Coronary artery (tissue), 2 donors: ENCODE measurements at regions not wholly inside any gene's neighbourhood (a gene's known extent, or its start where the extent isn't known, plus 50 kb on each side); places are given as distances from the start of the nearest gene placed in this dataset.
"Not testable (repeated sequence)": the region's sequence is repeated elsewhere in the genome, so short reads cannot be mapped to it uniquely, and the experiment has no call there.

Source experiments
- DNase-seq: peaks from one replicate; pipeline ENCODE4 v3.0.0-alpha.2; 2017; ENCODE audit warnings: low spot score
- H3K27ac ChIP-seq, 2 donors: fragments of 200-600 bp; sonication (generic); one replicate each; pipeline ENCODE4 v1.5.1; 2016 to 2019
- H3K4me3 ChIP-seq: fragments of 200-600 bp; sonication (generic); 2 replicates; pipeline ENCODE4 v1.5.1; 2016; ENCODE audit warnings: mild to moderate bottlenecking, moderate library complexity
- CTCF ChIP-seq: fragments of 200-600 bp; sonication (generic); IDR thresholded peaks from one replicate; pipeline ENCODE4 v1.5.1; 2019; ENCODE audit warnings: antibody characterized with exemption

GRCh38 chr3:194051366-194052149, 84.4 kb upstream of the HES1 start:
- TF ChIP-seq CTCF: no peak
- H3K4me3 ChIP-seq: no peak overlapping the region
- no peak overlapping the region for H3K27ac ChIP-seq
- DNase-seq: no peak

GRCh38 chr3:194053136-194053535, 82.8 kb upstream of the HES1 start:
- no peak for TF ChIP-seq CTCF
- H3K27ac ChIP-seq: no peak overlapping the region
- no peak overlapping the region for H3K4me3 ChIP-seq
- DNase-seq: peak; percentile 40

DNA sequence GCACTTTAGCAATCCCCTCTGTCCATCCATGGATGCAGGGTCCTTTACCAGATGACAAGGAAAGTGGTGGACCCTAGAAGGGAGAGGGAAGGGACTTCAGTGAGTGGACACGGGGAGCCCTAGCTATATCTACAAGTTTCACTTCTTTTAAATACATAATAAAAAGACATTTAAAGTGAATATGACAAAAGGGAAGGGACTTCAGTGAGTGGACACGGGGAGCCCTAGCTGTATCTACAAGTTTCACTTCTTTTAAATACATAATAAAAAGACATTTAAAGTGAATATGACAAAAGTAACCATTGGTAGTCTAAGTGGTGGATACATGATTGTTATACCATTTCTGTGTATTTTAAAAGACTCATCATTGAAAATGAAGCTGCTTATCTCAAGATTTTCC, 81.9 kb upstream of the HES1 start:
- DNase-seq: no peak
- H3K27ac ChIP-seq: no peak overlapping the region
- no peak overlapping the region for H3K4me3 ChIP-seq
- TF ChIP-seq CTCF: no peak

- Histone ChIP-seq H3K4me3 (no peak overlapping the region), H3K27ac (no peak overlapping the region)
- peak; percentile 49 for DNase-seq
- TF ChIP-seq CTCF: no peak
These were observed 81.4 kb upstream of the HES1 start for GRCh38 chr3:194054540-194054939.

GRCh38 chr3:194054961-194055360, 81.0 kb upstream of the HES1 start:
- DNase-seq: no peak
- no peak overlapping the region for H3K27ac ChIP-seq
- TF ChIP-seq CTCF: no peak

GRCh38 chr3:194056323-194056722, 79.6 kb upstream of the HES1 start:
- not testable (repeated sequence) for H3K27ac ChIP-seq, H3K4me3 ChIP-seq
- peak; percentile 45 for DNase-seq

More at GRCh38 chr3:194054961-194055360, 81.0 kb upstream of the HES1 start:
- H3K4me3 ChIP-seq: no peak overlapping the region

GRCh38 chr3:194056731-194057415, 79.1 kb upstream of the HES1 start:
- TF ChIP-seq CTCF: no peak
- Histone ChIP-seq H3K4me3 (no peak overlapping the region), H3K27ac (no peak overlapping the region)
- DNase-seq: peak; percentile 61
